Large intestine (tissue), 3 donors: ENCODE measurements at regions not wholly inside any gene's neighbourhood (a gene's known extent, or its start where the extent isn't known, plus 50 kb on each side); places are given as distances from the start of the nearest gene placed in this dataset.
"Not testable (repeated sequence)": the region's sequence is repeated elsewhere in the genome, so short reads cannot be mapped to it uniquely, and the experiment has no call there.

Experiments
- DNase-seq, 2 donors: peaks; one replicate each; pipeline versions ENCODE4 v3.0.0 to v3.0.0-alpha.2; 2013
- H3K27ac ChIP-seq: one replicate; pipeline ENCODE4 v1.5.1; 2013; ENCODE audit warnings: low read length
- H3K27me3 ChIP-seq: 2 replicates; pipeline ENCODE4 v1.6.1; 2013; ENCODE audit warnings: low read length; ENCODE audit not compliant: control insufficient read depth, insufficient read depth
- H3K36me3 ChIP-seq: 2 replicates; pipeline ENCODE4 v1.6.1; 2013; ENCODE audit warnings: low read length; ENCODE audit not compliant: control insufficient read depth, insufficient read depth
- H3K4me1 ChIP-seq: one replicate; pipeline ENCODE4 v1.6.1; 2013; ENCODE audit warnings: low read length; ENCODE audit not compliant: control insufficient read depth, insufficient read depth
- H3K4me3 ChIP-seq: one replicate; pipeline ENCODE4 v1.5.1; 2013; ENCODE audit warnings: low read length
- H3K9me3 ChIP-seq: one replicate; pipeline ENCODE4 v1.6.1; 2013; ENCODE audit warnings: mild to moderate bottlenecking, low read depth, low read length, moderate library complexity; ENCODE audit not compliant: control insufficient read depth
- WGBS: methylation state at CpG from one replicate; pipeline ENCODE4 v1.1.5; 2013; ENCODE audit warnings: low lambda C conversion rate; ENCODE audit not compliant: insufficient coverage; 5-methylcytosine and 5-hydroxymethylcytosine counted together

- Histone ChIP-seq H3K27me3 (no peaks in the 10 kb centered on the region), H3K27ac (no peak overlapping the region), H3K4me3 (no peak overlapping the region), H3K36me3 (peaks cover 50% of the 10 kb centered on the region), H3K9me3 (no peaks in the 10 kb centered on the region), H3K4me1 (no peaks in the 10 kb centered on the region)
- DNase-seq: no peak
- WGBS: 57% methylated on average over 1 of the region's 3 CpGs
Measured at GRCh38 chr6:144488590-144488989, 203.5 kb downstream of the UTRN start.

- no peaks in the 10 kb centered on the region for H3K9me3 ChIP-seq
- no peak overlapping the region for H3K4me3 ChIP-seq
- no peaks in the 10 kb centered on the region for H3K27me3 ChIP-seq
- no peak for DNase-seq
- peaks cover 33% of the 10 kb centered on the region for H3K36me3 ChIP-seq
- H3K4me1 ChIP-seq: no peaks in the 10 kb centered on the region
- no peak overlapping the region for H3K27ac ChIP-seq
- WGBS: 100% methylated on average over 1 of the region's 6 CpGs
Measured at GRCh38 chr6:144493035-144493910, 208.1 kb downstream of the UTRN start.

GRCh38 chr6:144495076-144495475 is 209.9 kb downstream of the UTRN start:
- not testable (repeated sequence) for H3K4me1 ChIP-seq, H3K27me3 ChIP-seq, H3K9me3 ChIP-seq, H3K4me3 ChIP-seq, DNase-seq, H3K27ac ChIP-seq
- no CpG with 5 or more reads among the region's 22 CpGs for WGBS
- H3K36me3 ChIP-seq: peaks cover 33% of the 10 kb centered on the region

GRCh38 chr6:144497650-144498049 is 212.5 kb downstream of the UTRN start:
- no peak overlapping the region for H3K27ac ChIP-seq
- WGBS: 100% methylated on average over 1 of the region's 1 CpG
- H3K4me1 ChIP-seq: no peaks in the 10 kb centered on the region
- H3K4me3 ChIP-seq: no peak overlapping the region
- H3K9me3 ChIP-seq: no peaks in the 10 kb centered on the region
- peaks cover 19% of the 10 kb centered on the region for H3K36me3 ChIP-seq
- DNase-seq: no peak
- no peaks in the 10 kb centered on the region for H3K27me3 ChIP-seq

GRCh38 chr6:144500892-144501291 is 215.8 kb downstream of the UTRN start:
- Histone ChIP-seq H3K4me3 (no peak overlapping the region), H3K4me1 (no peaks in the 10 kb centered on the region), H3K9me3 (no peaks in the 10 kb centered on the region), H3K27ac (no peak overlapping the region), H3K27me3 (no peaks in the 10 kb centered on the region), H3K36me3 (peaks cover 10% of the 10 kb centered on the region)
- 42% methylated on average over 2 of the region's 3 CpGs for WGBS
- DNase-seq: no peak

- H3K27me3 ChIP-seq, DNase-seq, H3K9me3 ChIP-seq, H3K27ac ChIP-seq, H3K4me3 ChIP-seq, H3K36me3 ChIP-seq, H3K4me1 ChIP-seq: not testable (repeated sequence)
- 100% methylated on average over 2 of the region's 4 CpGs for WGBS
Measured at GRCh38 chr6:144505214-144505613, 220.1 kb downstream of the UTRN start.

GRCh38 chr6:144506051-144506450 is 220.9 kb downstream of the UTRN start:
- 100% methylated on average over 2 of the region's 3 CpGs for WGBS
- H3K9me3 ChIP-seq, H3K4me3 ChIP-seq, H3K36me3 ChIP-seq, H3K27me3 ChIP-seq, DNase-seq, H3K4me1 ChIP-seq, H3K27ac ChIP-seq: not testable (repeated sequence)

- no CpG with 5 or more reads among the region's 6 CpGs for WGBS
- H3K36me3 ChIP-seq: not testable (repeated sequence)
Measured at GRCh38 chr6:144507772-144508312, 222.7 kb downstream of the UTRN start.

GRCh38 chr6:144510859-144511258 is 225.7 kb downstream of the UTRN start:
- peaks cover 17% of the 10 kb centered on the region for H3K36me3 ChIP-seq
- H3K4me1 ChIP-seq: no peaks in the 10 kb centered on the region
- WGBS: no CpG with 5 or more reads among the region's 4 CpGs
- no peak overlapping the region for H3K4me3 ChIP-seq
- no peaks in the 10 kb centered on the region for H3K9me3 ChIP-seq
- DNase-seq: no peak
- no peak overlapping the region for H3K27ac ChIP-seq
- no peaks in the 10 kb centered on the region for H3K27me3 ChIP-seq

More at GRCh38 chr6:144507772-144508312, 222.7 kb downstream of the UTRN start:
- H3K27me3 ChIP-seq, H3K4me3 ChIP-seq, DNase-seq, H3K9me3 ChIP-seq, H3K27ac ChIP-seq, H3K4me1 ChIP-seq: not testable (repeated sequence)

- DNase-seq: no peak
- no peaks in the 10 kb centered on the region for H3K4me1 ChIP-seq
- WGBS: 100% methylated on average over 1 of the region's 5 CpGs
- H3K27me3 ChIP-seq: no peaks in the 10 kb centered on the region
- H3K36me3 ChIP-seq: peaks cover 10% of the 10 kb centered on the region
- no peaks in the 10 kb centered on the region for H3K9me3 ChIP-seq
- H3K27ac ChIP-seq: no peak overlapping the region
- H3K4me3 ChIP-seq: no peak overlapping the region
Measured at GRCh38 chr6:144515761-144516160, 230.6 kb downstream of the UTRN start.

GRCh38 chr6:144519426-144519825 is 234.3 kb downstream of the UTRN start:
- WGBS: 100% methylated on average over 3 of the region's 4 CpGs

More at GRCh38 chr6:144519426-144519825, 234.3 kb downstream of the UTRN start:
- no peak overlapping the region for H3K4me3 ChIP-seq
- DNase-seq: no peak
- no peaks in the 10 kb centered on the region for H3K27me3 ChIP-seq
- no peak overlapping the region for H3K27ac ChIP-seq
- H3K4me1 ChIP-seq: no peaks in the 10 kb centered on the region
- no peaks in the 10 kb centered on the region for H3K9me3 ChIP-seq
- H3K36me3 ChIP-seq: peaks cover 10% of the 10 kb centered on the region
